ENCODE measurements at regions not wholly inside any gene's neighbourhood (a gene's known extent, or its start where the extent isn't known, plus 50 kb on each side); places are given as distances from the start of the nearest gene placed in this dataset.

- H3K27me3 ChIP-seq (replicated peaks in 1 of 4; ENCODE audit: control insufficient read depth in 3 of 4, extremely low read depth in 1 of 4, insufficient read depth in 3 of 4, low read length in 3 of 4) = no peaks in the 10 kb centered on the region
- WGBS, 2 experiments (ENCODE audit: extremely low coverage in 1 of 2, insufficient coverage in 1 of 2, insufficient read length in 1 of 2, insufficient replicate concordance in 2 of 2, low coverage in 1 of 2, low lambda C conversion rate in 2 of 2, missing lambda C conversion rate in 1 of 2) = 90% methylated on average over 21 of the region's 21 CpGs; no CpG with 5 or more reads in 1 of the 2 experiments
- no peaks in the 10 kb centered on the region for H3K23me2 ChIP-seq (ENCODE audit: low read depth, low read length)
- no peaks in the 10 kb centered on the region for H3K9me3 ChIP-seq (ENCODE audit: insufficient read depth in 2 of 2, low read depth in 1 of 2, low read length in 1 of 2)
- no peak overlapping the region for H3K18ac ChIP-seq (ENCODE audit: extremely low read depth, low read length)
- H3K9ac ChIP-seq (replicated peaks in 1 of 4; ENCODE audit: extremely low read depth in 1 of 4, low read depth in 3 of 4, low read length in 3 of 4) = no peak overlapping the region
- DNase-seq (ENCODE audit: low read depth in 1 of 2, low spot score in 2 of 2) = no peak
- ChIA-PET POLR2A (ENCODE audit: partially characterized antibody) (no interaction called here), CTCF (ENCODE audit: partially characterized antibody) (no interaction called here)
- H4K8ac ChIP-seq (ENCODE audit: extremely low read depth, insufficient read depth, low read length) = no peak overlapping the region
- H3K23ac ChIP-seq (ENCODE audit: insufficient read length) = no peak overlapping the region
- H2BK15ac ChIP-seq (ENCODE audit: low read length) = peak overlapping the region; percentile 46; the same call in 1 of the 2 replicates
- H4K20me1 ChIP-seq (replicated peaks in 1 of 2; ENCODE audit: control insufficient read depth in 1 of 2, insufficient read depth in 2 of 2, low read length in 2 of 2) = no peaks in the 10 kb centered on the region
- TF ChIP-seq POU5F1 (IDR thresholded peaks at IDR 0.05; ENCODE audit: low read depth, low read length) (no peak), TAF7 (optimal IDR thresholded peaks at IDR 0.05; ENCODE audit: borderline replicate concordance, low read depth, low read length) (no peak), USF2 (IDR thresholded peaks at IDR 0.05; ENCODE audit: low read length) (no peak), SRF (IDR thresholded peaks at IDR 0.05; ENCODE audit: low read depth, low read length) (no peak), SUZ12 (IDR thresholded peaks at IDR 0.05; ENCODE audit: low read length) (no peak), TAF1 (IDR thresholded peaks at IDR 0.05; ENCODE audit: low read depth, low read length) (no peak), HDAC2 (IDR thresholded peaks at IDR 0.05; ENCODE audit: borderline replicate concordance in 1 of 2, low read depth in 2 of 2, low read length in 2 of 2) (no peak)
- no peak overlapping the region; the same call in 1 of the 2 replicates for H2BK5ac ChIP-seq (ENCODE audit: low read depth, low read length)
- H3K4me3 ChIP-seq (ENCODE audit: extremely low read depth in 1 of 4, insufficient read depth in 2 of 4, low read depth in 3 of 4, low read length in 4 of 4) = no peak overlapping the region
- no peaks in the 10 kb centered on the region for H3K36me3 ChIP-seq (ENCODE audit: control insufficient read depth in 2 of 4, insufficient read depth in 4 of 4, low read length in 3 of 4)
- no peak overlapping the region for H2BK120ac ChIP-seq (replicated peaks; ENCODE audit: low read depth, low read length)
- no peak overlapping the region for H2AK5ac ChIP-seq (ENCODE audit: low read depth, low read length)
- H2AFZ ChIP-seq (ENCODE audit: low read length) = no peak overlapping the region
- H4K91ac ChIP-seq (replicated peaks; ENCODE audit: insufficient read length, low read length) = no peak overlapping the region
- H3K4ac ChIP-seq (replicated peaks; ENCODE audit: insufficient read length, low read depth, low read length) = no peak overlapping the region
- H3K4me1 ChIP-seq (replicated peaks in 1 of 4; ENCODE audit: control insufficient read depth in 3 of 4, insufficient read depth in 4 of 4, low read length in 3 of 4) = peaks cover 0 to 9% (median 4%) of the 10 kb centered on the region in 4 experiments; a peak in 5 of 7 replicates
- H3K79me1 ChIP-seq (ENCODE audit: low read depth, low read length) = no peaks in the 10 kb centered on the region
- no peak overlapping the region for H3K27ac ChIP-seq (ENCODE audit: low read depth, low read length)
- H3K4me2 ChIP-seq (ENCODE audit: insufficient read depth in 1 of 2, low read depth in 2 of 2, low read length in 2 of 2) = no peak overlapping the region
- FAIRE-seq = no peak
- H2BK20ac ChIP-seq (ENCODE audit: low read length) = no peak overlapping the region
- no peak overlapping the region for H3K56ac ChIP-seq (replicated peaks; ENCODE audit: insufficient read length, low read depth, low read length)
- no peak overlapping the region for H3K14ac ChIP-seq (ENCODE audit: insufficient read length)
- no peaks in the 10 kb centered on the region for H3K79me2 ChIP-seq (ENCODE audit: control insufficient read depth in 1 of 2, insufficient read depth in 2 of 2, low read length in 2 of 2)
- H4K5ac ChIP-seq (ENCODE audit: insufficient read length, low read depth, low read length) = no peak overlapping the region
- 0 out of 2 replicates have a peak overlapping the region, but pooled peaks have one; percentile 23 for H2BK12ac ChIP-seq (ENCODE audit: low read depth, low read length)
Measured at GRCh38 chr6:170043150-170043819, 247.6 kb downstream of the DLL1 start.

All from H1 (cell line).